MCF 10A (cell line): ENCODE measurements at regions not wholly inside any gene's neighbourhood (a gene's known extent, or its start where the extent isn't known, plus 50 kb on each side); places are given as distances from the start of the nearest gene placed in this dataset.

Experiments
- BruUV-seq: library from RNA; stranded (reverse); fragments of 400-500 nt; replicated peaks from 2 replicates; lab custom pipeline; 2021; lab: Mats Ljungman, UMichigan
- CTCF ChIA-PET: fragments of 300-600 bp; sonication (Branson Sonifier 250); formaldehyde crosslinking; extraction: SDS; loops from one replicate; lab custom pipeline; 2021; ENCODE audit warnings: antibody characterized with exemption, inconsistent platforms; lab: Yijun Ruan, JAX
- POLR2A ChIA-PET: fragments of 300-600, 350-650 bp; sonication (Branson Sonifier 250); formaldehyde crosslinking; extraction: SDS; loops from one replicate; lab custom pipeline; 2020; ENCODE audit warnings: antibody characterized with exemption, inconsistent platforms; lab: Yijun Ruan, JAX
- DNase-seq: peaks from one replicate; pipeline ENCODE4 v3.0.0-alpha.2; 2018; ENCODE audit not compliant: unreplicated experiment
- H3K27ac Mint-ChIP-seq: one replicate; pipeline ENCODE4 v1.8.0; 2022; ENCODE audit warnings: mild to moderate bottlenecking, low read depth, mixed read lengths; ENCODE audit not compliant: unreplicated experiment
- H3K27me3 Mint-ChIP-seq: one replicate; pipeline ENCODE4 v1.8.0; 2022; ENCODE audit warnings: mixed read lengths; ENCODE audit not compliant: insufficient read depth, unreplicated experiment
- H3K36me3 Mint-ChIP-seq: one replicate; pipeline ENCODE4 v1.8.0; 2022; ENCODE audit warnings: mild to moderate bottlenecking, moderate library complexity, mixed read lengths; ENCODE audit not compliant: insufficient read depth, unreplicated experiment
- H3K4me1 Mint-ChIP-seq: one replicate; pipeline ENCODE4 v1.8.0; 2022; ENCODE audit warnings: mixed read lengths; ENCODE audit not compliant: insufficient read depth, unreplicated experiment
- H3K4me3 Mint-ChIP-seq: one replicate; pipeline ENCODE4 v1.8.0; 2022; ENCODE audit warnings: mild to moderate bottlenecking, moderate library complexity, mixed read lengths; ENCODE audit not compliant: unreplicated experiment
- H3K9me3 Mint-ChIP-seq: one replicate; pipeline ENCODE4 v1.8.0; 2022; ENCODE audit warnings: mixed read lengths; ENCODE audit not compliant: unreplicated experiment
- intact Hi-C: fragments of 100-400 bp; cut with micrococcal nuclease; formaldehyde crosslinking; loops from 2 replicates; pipeline ENCODE4 v1.14.1; 2022
- TF ChIP-seq, protein P1 (sequence below): fragments of 200-600 bp; IDR thresholded peaks from one replicate; pipeline ENCODE4 v1.8.0; 2022; ENCODE audit warnings: antibody characterized with exemption, mild to moderate bottlenecking; ENCODE audit not compliant: unreplicated experiment

DNA sequence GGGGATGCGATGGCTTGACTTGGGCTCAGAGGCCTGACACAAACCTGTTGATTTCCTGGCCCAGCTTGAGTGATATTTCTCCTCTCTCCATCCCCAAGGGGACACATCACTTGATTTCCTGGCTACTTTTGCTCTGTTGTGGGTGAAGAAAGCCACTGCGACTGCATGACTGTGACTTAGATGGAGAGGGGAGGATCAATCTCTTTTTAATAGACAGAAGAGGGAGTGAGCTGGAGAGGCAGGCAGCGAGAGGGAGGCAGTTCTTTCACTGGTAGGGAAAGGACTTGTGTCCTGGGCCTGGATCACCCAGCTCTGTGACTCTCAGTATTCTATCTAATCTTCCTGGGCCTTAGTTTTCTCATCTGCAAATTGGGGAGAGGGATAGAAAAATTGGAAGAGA, 189.8 kb upstream of the RGMA start:
- no peak overlapping the region for H3K27ac Mint-ChIP-seq
- H3K4me1 Mint-ChIP-seq: no peaks in the 10 kb centered on the region
- TF ChIP-seq, protein P1, sequence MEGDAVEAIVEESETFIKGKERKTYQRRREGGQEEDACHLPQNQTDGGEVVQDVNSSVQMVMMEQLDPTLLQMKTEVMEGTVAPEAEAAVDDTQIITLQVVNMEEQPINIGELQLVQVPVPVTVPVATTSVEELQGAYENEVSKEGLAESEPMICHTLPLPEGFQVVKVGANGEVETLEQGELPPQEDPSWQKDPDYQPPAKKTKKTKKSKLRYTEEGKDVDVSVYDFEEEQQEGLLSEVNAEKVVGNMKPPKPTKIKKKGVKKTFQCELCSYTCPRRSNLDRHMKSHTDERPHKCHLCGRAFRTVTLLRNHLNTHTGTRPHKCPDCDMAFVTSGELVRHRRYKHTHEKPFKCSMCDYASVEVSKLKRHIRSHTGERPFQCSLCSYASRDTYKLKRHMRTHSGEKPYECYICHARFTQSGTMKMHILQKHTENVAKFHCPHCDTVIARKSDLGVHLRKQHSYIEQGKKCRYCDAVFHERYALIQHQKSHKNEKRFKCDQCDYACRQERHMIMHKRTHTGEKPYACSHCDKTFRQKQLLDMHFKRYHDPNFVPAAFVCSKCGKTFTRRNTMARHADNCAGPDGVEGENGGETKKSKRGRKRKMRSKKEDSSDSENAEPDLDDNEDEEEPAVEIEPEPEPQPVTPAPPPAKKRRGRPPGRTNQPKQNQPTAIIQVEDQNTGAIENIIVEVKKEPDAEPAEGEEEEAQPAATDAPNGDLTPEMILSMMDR: no peak
- intact Hi-C loops: no loop called here
- ChIA-PET CTCF (no interaction called here), POLR2A (no interaction called here)
- DNase-seq: no peak
- no TSS peak for BruUV-seq
- H3K27me3 Mint-ChIP-seq: no peaks in the 10 kb centered on the region
- no peak overlapping the region for H3K4me3 Mint-ChIP-seq
- no peaks in the 10 kb centered on the region for H3K9me3 Mint-ChIP-seq
- H3K36me3 Mint-ChIP-seq: no peaks in the 10 kb centered on the region

DNA sequence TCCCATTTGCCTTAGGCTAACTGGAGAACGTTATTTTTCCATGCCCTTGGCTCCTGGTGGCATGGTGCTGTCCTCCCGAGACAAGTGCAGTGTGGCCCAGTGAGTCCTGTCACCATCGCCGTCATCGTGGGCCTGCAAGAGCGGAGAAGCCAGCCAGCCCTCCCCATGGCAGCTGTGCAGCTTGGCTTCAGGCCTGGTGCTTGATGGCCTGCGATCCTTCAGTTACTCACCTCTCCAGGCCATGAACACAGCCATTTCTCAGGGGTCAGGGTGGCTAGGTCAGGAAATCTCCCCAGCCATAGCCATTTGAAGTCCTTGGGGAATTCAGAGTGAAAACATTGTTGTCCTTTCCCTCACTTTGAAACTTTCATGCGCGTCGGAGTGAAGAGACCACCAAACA, 189.0 kb upstream of the RGMA start:
- DNase-seq: no peak
- Mint-ChIP-seq H3K4me1 (no peaks in the 10 kb centered on the region), H3K9me3 (no peaks in the 10 kb centered on the region), H3K36me3 (no peaks in the 10 kb centered on the region), H3K4me3 (no peak overlapping the region), H3K27me3 (no peaks in the 10 kb centered on the region), H3K27ac (no peak overlapping the region)
- intact Hi-C loops: no loop called here
- no TSS peak for BruUV-seq
- ChIA-PET CTCF (no interaction called here), POLR2A (no interaction called here)
- TF ChIP-seq, protein P1: no peak

DNA sequence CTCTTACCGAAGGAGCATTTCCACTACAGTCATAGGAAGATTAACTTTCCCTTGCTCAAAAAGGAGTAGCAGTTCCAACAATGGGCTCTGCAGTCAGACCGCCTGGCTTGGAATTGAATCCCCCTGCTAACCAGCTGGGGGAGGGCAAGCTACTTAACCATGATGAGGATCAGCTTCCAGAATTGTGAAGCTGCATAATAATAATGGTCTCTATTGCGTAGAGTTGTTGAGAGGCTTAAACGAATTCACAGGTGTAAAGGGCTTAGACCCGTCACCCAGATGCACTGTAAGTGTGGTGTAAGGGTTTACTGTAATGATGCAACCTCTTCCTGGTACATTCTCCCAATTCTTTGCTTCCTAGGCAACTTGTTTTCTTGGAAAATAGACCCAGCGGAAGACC, 185.2 kb upstream of the RGMA start:
- intact Hi-C loops: no loop called here
- Mint-ChIP-seq H3K4me1 (no peaks in the 10 kb centered on the region), H3K9me3 (peaks cover 7% of the 10 kb centered on the region), H3K27ac (no peak overlapping the region), H3K27me3 (no peaks in the 10 kb centered on the region), H3K4me3 (no peak overlapping the region), H3K36me3 (no peaks in the 10 kb centered on the region)
- no TSS peak for BruUV-seq
- TF ChIP-seq, protein P1: no peak
- POLR2A ChIA-PET: no interaction called here
- CTCF ChIA-PET: no interaction called here
- no peak for DNase-seq

DNA sequence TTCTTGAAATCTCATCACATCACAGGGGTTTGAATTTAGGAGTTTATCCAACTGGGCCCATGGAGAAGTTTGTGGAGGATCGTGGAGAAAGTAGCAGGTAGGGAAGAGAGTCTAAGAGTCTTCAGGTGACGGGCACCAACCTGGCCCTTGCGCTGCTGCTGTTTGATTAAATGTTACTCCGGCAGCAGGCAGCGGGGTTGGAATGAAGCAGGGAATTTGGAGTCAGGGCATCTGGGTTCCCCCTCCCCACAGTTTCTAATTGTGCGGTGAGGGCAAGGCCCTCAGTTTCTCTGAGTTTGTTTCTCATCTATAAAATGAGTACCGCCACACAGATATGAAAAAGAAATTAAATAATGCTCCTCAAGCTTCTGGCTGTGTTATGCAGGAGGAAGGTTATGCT, 182.9 kb upstream of the RGMA start:
- ChIA-PET CTCF (no interaction called here), POLR2A (no interaction called here)
- Mint-ChIP-seq H3K27me3 (no peaks in the 10 kb centered on the region), H3K27ac (no peak overlapping the region), H3K36me3 (no peaks in the 10 kb centered on the region), H3K9me3 (peaks cover 7% of the 10 kb centered on the region), H3K4me1 (no peaks in the 10 kb centered on the region), H3K4me3 (no peak overlapping the region)
- DNase-seq: no peak
- TF ChIP-seq, protein P1: no peak
- intact Hi-C loops: no loop called here
- no TSS peak for BruUV-seq
